Esophagus mucosa (tissue), 1 donor: ENCODE measurements at regions not wholly inside any gene's neighbourhood (a gene's known extent, or its start where the extent isn't known, plus 50 kb on each side); places are given as distances from the start of the nearest gene placed in this dataset.

Source experiments
- ATAC-seq: fragments of 200-7000 bp; cut with Tn5 transposase; one replicate; pipeline ENCODE4 v1.9.1; 2020
- donor health status: DM: yes; HTN: yes; CAD: no.

GRCh38 chr5:68489556-68489955 is 274.0 kb downstream of the PIK3R1 start:
- ATAC-seq = no peak

- no peak for ATAC-seq
These were observed 274.9 kb downstream of the PIK3R1 start for GRCh38 chr5:68490406-68490805.

DNA sequence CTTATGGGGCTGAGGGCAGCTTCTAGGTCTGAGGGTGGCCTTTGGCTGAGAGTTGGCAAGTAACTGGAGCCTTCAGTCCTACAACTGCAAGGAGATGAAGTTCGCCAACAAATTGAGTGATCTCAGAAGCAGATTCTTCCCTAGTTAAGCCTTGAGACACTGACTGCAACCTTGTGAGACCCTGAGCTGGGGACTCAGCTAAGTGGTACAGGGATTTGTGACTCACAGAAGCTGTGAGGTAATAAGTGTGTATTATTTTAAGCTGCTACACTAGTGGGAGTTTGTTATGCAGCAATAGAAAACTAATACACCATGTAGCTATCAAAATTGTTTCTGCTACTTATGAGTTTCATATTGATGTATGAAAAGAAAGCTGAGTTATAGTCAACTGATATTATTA is 279.2 kb downstream of the PIK3R1 start:
- no peak for ATAC-seq

- ATAC-seq = no peak
These were observed 284.4 kb downstream of the PIK3R1 start for GRCh38 chr5:68499987-68500386.

- ATAC-seq = no peak
These were observed 285.3 kb downstream of the PIK3R1 start for GRCh38 chr5:68500813-68501212.

GRCh38 chr5:68502531-68502930 is 287.0 kb downstream of the PIK3R1 start:
- ATAC-seq = no peak

DNA sequence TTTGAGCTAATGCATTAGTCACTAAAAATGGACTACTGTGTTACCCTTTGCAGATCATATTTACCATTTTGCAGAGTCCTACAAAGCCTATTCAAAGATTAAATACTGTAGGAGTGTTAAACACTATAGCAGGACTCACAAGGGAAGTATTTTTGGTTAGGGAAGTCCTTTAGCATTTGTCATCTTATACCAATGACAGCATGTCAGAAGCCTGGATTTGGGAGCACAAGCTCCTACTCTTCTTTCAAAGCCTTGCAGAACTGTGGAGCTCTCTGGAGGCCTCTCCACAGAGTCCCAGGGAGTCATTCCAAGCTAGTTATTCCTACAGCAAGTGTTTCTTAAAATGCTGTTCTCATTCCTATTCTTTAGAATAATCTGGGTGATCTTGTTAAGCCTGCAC is 288.8 kb downstream of the PIK3R1 start:
- no peak for ATAC-seq

GRCh38 chr5:68505917-68506860 is 290.6 kb downstream of the PIK3R1 start:
- ATAC-seq = peak; percentile 18

DNA sequence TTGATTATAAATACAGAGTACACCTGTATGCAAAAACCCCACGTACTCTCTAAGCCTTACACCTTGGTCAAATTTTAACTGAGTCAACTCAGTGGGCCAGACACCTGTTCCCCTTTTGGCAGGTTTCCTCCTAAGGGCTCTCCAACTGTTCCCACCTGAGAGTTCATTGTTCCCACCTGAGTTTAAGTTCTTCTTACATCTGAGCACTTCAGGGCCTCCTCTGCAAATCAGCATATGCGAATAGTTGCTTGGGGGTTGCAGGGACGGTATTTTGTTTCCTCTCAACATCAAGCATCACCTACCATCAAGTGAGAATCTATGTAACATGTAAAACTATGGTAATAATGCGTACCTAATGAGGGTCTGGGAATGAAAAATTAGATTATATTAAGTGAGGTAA is 300.0 kb downstream of the PIK3R1 start:
- no peak for ATAC-seq

DNA sequence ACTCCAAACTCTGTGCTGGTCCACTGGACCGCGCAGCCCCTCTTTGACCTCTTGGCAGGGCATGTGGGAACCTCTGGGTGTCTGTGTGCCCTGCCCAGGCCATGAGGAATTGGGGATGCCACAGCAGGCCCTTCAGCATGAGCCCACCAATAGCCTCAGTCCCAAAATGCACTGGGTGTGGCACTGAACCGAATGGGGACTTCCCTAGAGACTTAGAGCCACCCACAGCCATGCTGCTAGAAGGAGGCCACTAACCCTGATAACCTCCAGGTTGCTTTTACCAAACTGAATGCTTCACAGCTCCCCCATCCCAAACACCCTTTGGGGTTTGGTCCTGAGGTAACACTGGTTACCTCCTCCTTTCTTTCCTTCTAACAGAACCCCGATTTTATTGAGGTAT is 302.7 kb downstream of the PIK3R1 start:
- no peak for ATAC-seq

GRCh38 chr5:68519143-68519542 is 303.6 kb downstream of the PIK3R1 start:
- ATAC-seq = no peak

GRCh38 chr5:68521776-68522175 is 306.2 kb downstream of the PIK3R1 start:
- ATAC-seq = no peak

GRCh38 chr5:68522863-68523262 is 307.3 kb downstream of the PIK3R1 start:
- ATAC-seq = no peak

DNA sequence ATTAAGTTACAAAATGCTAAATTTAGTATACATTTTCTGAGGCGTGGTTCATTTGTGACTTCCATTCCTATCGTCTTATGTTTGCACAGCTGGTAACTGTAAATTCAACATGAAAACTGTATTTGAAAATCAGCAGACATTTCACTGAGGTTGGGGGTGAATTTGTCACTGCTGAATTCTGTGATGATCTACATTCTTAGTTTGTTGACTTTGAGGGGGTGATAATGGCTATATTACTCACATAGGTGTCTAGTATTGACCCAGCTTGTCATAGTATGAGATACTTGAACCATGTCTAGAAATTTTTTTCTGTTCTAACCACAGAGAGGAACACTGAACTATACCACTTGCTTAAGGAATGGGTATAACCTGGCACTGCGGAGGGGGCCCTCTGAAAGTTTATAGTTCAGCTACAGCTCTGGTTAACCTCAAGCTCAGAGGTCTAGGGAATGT is 313.3 kb downstream of the PIK3R1 start:
- no peak for ATAC-seq

- no peak for ATAC-seq
These were observed 314.0 kb downstream of the PIK3R1 start for GRCh38 chr5:68529581-68529980.

DNA sequence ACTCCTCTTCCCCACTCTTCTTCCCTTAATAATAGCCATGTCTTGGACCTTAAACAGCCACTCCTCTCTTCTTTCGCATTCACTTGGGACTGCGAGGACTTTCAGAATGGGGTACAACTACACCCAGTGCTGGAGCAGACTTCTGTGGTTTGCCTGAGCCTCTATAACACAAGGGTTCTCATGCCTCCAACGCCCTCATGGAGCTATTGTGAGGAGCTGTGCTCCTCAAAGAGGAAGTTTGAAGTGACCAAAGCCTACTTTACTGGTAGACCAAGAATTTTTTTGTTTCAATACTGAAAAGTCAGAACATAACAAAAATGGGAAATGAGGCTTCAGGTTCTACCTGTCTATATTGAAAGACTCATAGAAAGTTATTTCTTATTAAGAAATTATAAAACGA is 316.4 kb downstream of the PIK3R1 start:
- ATAC-seq = no peak

- ATAC-seq = no peak
These were observed 317.5 kb downstream of the PIK3R1 start for GRCh38 chr5:68533051-68533450.

GRCh38 chr5:68533571-68534084 is 318.1 kb downstream of the PIK3R1 start:
- ATAC-seq = no peak

- ATAC-seq = peak; percentile 42
These were observed 318.8 kb downstream of the PIK3R1 start for GRCh38 chr5:68534131-68534940.

DNA sequence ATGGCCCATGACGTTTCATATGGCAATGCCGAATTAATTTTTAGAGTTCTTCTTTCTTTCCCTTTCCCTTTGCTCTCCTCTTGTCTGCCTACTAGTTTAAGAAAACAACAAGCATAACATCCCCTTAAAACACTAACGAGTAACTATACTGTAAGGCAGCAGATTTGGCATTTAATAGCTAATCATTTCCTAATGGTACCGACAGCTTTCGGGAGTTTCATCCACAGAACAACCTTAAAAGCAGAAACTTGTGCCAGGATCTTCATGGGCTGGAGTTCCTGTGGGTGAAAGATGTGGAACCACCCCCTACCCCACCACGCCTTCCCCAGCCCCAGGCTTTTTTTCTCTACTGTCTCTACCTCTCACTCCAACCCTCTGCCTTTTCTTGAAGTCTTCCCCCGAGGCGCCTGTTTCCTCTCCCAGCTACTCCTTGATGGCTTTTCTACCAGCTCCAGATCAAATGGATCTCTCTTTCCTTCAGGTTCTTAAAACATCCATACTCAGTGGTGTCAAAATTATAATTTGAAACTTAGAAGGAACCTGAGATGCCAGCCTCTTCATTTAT is 319.5 kb downstream of the PIK3R1 start:
- no peak for ATAC-seq

GRCh38 chr5:68538814-68539420 is 323.4 kb downstream of the PIK3R1 start:
- ATAC-seq = no peak

DNA sequence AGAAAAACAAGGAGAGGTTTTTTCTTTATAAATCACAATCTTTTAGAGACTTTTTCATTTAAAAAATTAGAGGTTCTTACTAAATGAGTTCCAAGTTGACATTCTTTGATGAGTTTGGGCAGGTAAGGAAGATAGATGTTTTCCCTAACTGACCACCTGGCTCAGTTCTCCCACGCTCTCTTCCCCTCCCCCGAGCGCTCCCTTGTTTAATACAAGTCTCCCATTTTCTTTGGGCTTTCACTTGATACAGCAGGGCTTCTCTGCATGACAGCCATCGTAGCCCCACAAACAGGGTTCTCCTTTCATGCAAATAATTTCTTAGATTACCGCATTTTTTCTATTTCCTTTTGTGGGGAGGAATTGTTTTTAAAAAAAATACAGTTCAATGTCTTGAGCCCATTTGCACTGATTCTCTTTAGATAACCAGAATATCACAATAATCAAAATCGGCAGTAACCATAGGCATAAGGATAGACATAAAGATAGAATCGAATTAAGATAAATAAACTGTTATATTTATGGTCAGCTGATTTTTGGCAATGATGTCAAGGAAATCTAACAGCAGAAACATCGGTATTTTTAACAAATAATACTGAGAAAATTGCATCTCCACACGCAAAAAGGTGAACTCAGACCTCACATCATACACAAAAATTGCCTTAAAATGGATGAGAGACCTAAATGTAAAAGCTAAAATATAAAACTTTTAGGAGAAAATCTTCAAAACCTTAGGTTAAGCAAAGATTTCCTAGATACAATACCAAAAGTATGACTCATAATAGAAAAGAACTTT is 325.4 kb downstream of the PIK3R1 start:
- ATAC-seq = no peak
